Progenitor cell of endocrine pancreas (in vitro differentiated cells): ENCODE measurements at regions not wholly inside any gene's neighbourhood (a gene's known extent, or its start where the extent isn't known, plus 50 kb on each side); places are given as distances from the start of the nearest gene placed in this dataset.

Experiments
- DNase-seq: peaks from one replicate; pipeline ENCODE4 v3.0.0; 2021; ENCODE audit warnings: low spot score; ENCODE audit not compliant: unreplicated experiment
- H3K27ac Mint-ChIP-seq: 2 replicates; pipeline ENCODE4 v1.8.0; 2021; ENCODE audit warnings: mild to moderate bottlenecking, moderate library complexity, mixed read lengths
- H3K27me3 Mint-ChIP-seq: 2 replicates; pipeline ENCODE4 v1.8.0; 2021; ENCODE audit warnings: mixed read lengths
- H3K36me3 Mint-ChIP-seq: 2 replicates; pipeline ENCODE4 v1.8.0; 2022; ENCODE audit warnings: mixed read lengths; ENCODE audit not compliant: insufficient read depth
- H3K4me1 Mint-ChIP-seq: 2 replicates; pipeline ENCODE4 v1.8.0; 2021; ENCODE audit warnings: low read depth, mixed read lengths
- H3K4me3 Mint-ChIP-seq: 2 replicates; pipeline ENCODE4 v1.8.0; 2021; ENCODE audit warnings: low read depth, mild to moderate bottlenecking, moderate library complexity, mixed read lengths
- H3K9me3 Mint-ChIP-seq: 2 replicates; pipeline ENCODE4 v1.8.0; 2021; ENCODE audit warnings: low read depth, mixed read lengths
- CTCF ChIP-seq: fragments of 200-600 bp; sonication (generic); IDR thresholded peaks from one replicate; pipeline ENCODE4 v1.5.0; 2021; ENCODE audit warnings: antibody characterized with exemption, mild to moderate bottlenecking; ENCODE audit not compliant: unreplicated experiment

GRCh38 chr3:148147903-148148302 is 549.8 kb upstream of the AGTR1 start:
- Mint-ChIP-seq H3K36me3 (no peaks in the 10 kb centered on the region), H3K27me3 (no peaks in the 10 kb centered on the region), H3K27ac (no peak overlapping the region), H3K9me3 (peaks cover 2% of the 10 kb centered on the region), H3K4me3 (no peak overlapping the region), H3K4me1 (no peaks in the 10 kb centered on the region)
- DNase-seq: no peak
- TF ChIP-seq CTCF: no peak

- peaks cover 3% of the 10 kb centered on the region for H3K9me3 Mint-ChIP-seq
- DNase-seq: no peak
- H3K27ac Mint-ChIP-seq: no peak overlapping the region
- H3K27me3 Mint-ChIP-seq: no peaks in the 10 kb centered on the region
- no peaks in the 10 kb centered on the region for H3K36me3 Mint-ChIP-seq
- no peaks in the 10 kb centered on the region for H3K4me1 Mint-ChIP-seq
- H3K4me3 Mint-ChIP-seq: no peak overlapping the region
- no peak for TF ChIP-seq CTCF
Observed at GRCh38 chr3:148149556-148149955, 548.1 kb upstream of the AGTR1 start.

GRCh38 chr3:148150141-148150540 is 547.6 kb upstream of the AGTR1 start:
- H3K27me3 Mint-ChIP-seq: no peaks in the 10 kb centered on the region
- no peak overlapping the region for H3K4me3 Mint-ChIP-seq
- peaks cover 3% of the 10 kb centered on the region for H3K9me3 Mint-ChIP-seq
- H3K4me1 Mint-ChIP-seq: no peaks in the 10 kb centered on the region
- no peaks in the 10 kb centered on the region for H3K36me3 Mint-ChIP-seq
- H3K27ac Mint-ChIP-seq: no peak overlapping the region
- no peak for TF ChIP-seq CTCF
- DNase-seq: no peak

- H3K36me3 Mint-ChIP-seq: no peaks in the 10 kb centered on the region
- no peak for TF ChIP-seq CTCF
- H3K27me3 Mint-ChIP-seq: no peaks in the 10 kb centered on the region
- no peak overlapping the region for H3K4me3 Mint-ChIP-seq
- no peak for DNase-seq
- no peaks in the 10 kb centered on the region for H3K4me1 Mint-ChIP-seq
- peaks cover 3% of the 10 kb centered on the region for H3K9me3 Mint-ChIP-seq
- H3K27ac Mint-ChIP-seq: no peak overlapping the region
Observed at GRCh38 chr3:148158210-148158609, 539.5 kb upstream of the AGTR1 start.

GRCh38 chr3:148162132-148162531 is 535.6 kb upstream of the AGTR1 start:
- no peaks in the 10 kb centered on the region for H3K27me3 Mint-ChIP-seq
- H3K36me3 Mint-ChIP-seq: no peaks in the 10 kb centered on the region
- H3K9me3 Mint-ChIP-seq: peaks cover 3% of the 10 kb centered on the region
- DNase-seq: no peak
- H3K4me3 Mint-ChIP-seq: no peak overlapping the region
- no peaks in the 10 kb centered on the region for H3K4me1 Mint-ChIP-seq
- H3K27ac Mint-ChIP-seq: no peak overlapping the region
- no peak for TF ChIP-seq CTCF
